ENCODE measurements at regions not wholly inside any gene's neighbourhood (a gene's known extent, or its start where the extent isn't known, plus 50 kb on each side); places are given as distances from the start of the nearest gene placed in this dataset.

- H3K27me3 Mint-ChIP-seq (ENCODE audit: insufficient read depth, unreplicated experiment), result peaks cover 3% of the 10 kb centered on the region
- CTCF ChIA-PET, result no interaction called here
- TF ChIP-seq CTCF (IDR thresholded peaks at IDR 0.05; ENCODE audit: insufficient read depth in 1 of 2, low read depth in 1 of 2, low read length in 1 of 2, severe bottlenecking in 1 of 2, unreplicated experiment in 1 of 2), result no peak
These were observed 134.7 kb upstream of the AKR1E2 start for GRCh38 chr10:4691301-4691700.

GRCh38 chr10:4688601-4689000, 137.4 kb upstream of the AKR1E2 start:
- no peak overlapping the region for H3K27ac Mint-ChIP-seq (ENCODE audit: unreplicated experiment)
- Histone ChIP-seq H3K27me3 (replicated peaks; ENCODE audit: control insufficient read depth, insufficient read depth, low read length) (no peaks in the 10 kb centered on the region), H3K4me3 (ENCODE audit: low read depth, low read length) (no peak overlapping the region), H3K4me1 (no peaks in the 10 kb centered on the region), H3K9me3 (no peaks in the 10 kb centered on the region), H3K36me3 (ENCODE audit: control insufficient read depth, insufficient read depth, low read length) (no peaks in the 10 kb centered on the region)
- H3K36me3 Mint-ChIP-seq (ENCODE audit: insufficient read depth, unreplicated experiment), result no peaks in the 10 kb centered on the region
- BruUV-seq (replicated peaks), result no TSS peak
- TF ChIP-seq CTCF (IDR thresholded peaks at IDR 0.05; ENCODE audit: insufficient read depth in 1 of 2, low read depth in 1 of 2, low read length in 1 of 2, severe bottlenecking in 1 of 2, unreplicated experiment in 1 of 2), result no peak
- ChIA-PET CTCF (no interaction called here), POLR2A (no interaction called here)
- peaks cover 6% of the 10 kb centered on the region for H3K4me1 Mint-ChIP-seq (ENCODE audit: low read depth, unreplicated experiment)
- no peaks in the 10 kb centered on the region for H3K9me3 Mint-ChIP-seq (ENCODE audit: unreplicated experiment)
- H3K4me3 Mint-ChIP-seq (ENCODE audit: unreplicated experiment), result no peak overlapping the region
- intact Hi-C loops (cut with micrococcal nuclease; ENCODE audit: unreplicated experiment), result no loop called here
- DNase-seq, result no peak
- peaks cover 5% of the 10 kb centered on the region for H3K27me3 Mint-ChIP-seq (ENCODE audit: insufficient read depth, unreplicated experiment)

More at GRCh38 chr10:4691301-4691700, 134.7 kb upstream of the AKR1E2 start:
- Mint-ChIP-seq H3K4me3 (ENCODE audit: unreplicated experiment) (no peak overlapping the region), H3K9me3 (ENCODE audit: unreplicated experiment) (no peaks in the 10 kb centered on the region), H3K4me1 (ENCODE audit: low read depth, unreplicated experiment) (peaks cover 6% of the 10 kb centered on the region), H3K27ac (ENCODE audit: unreplicated experiment) (no peak overlapping the region), H3K36me3 (ENCODE audit: insufficient read depth, unreplicated experiment) (no peaks in the 10 kb centered on the region)
- Histone ChIP-seq H3K36me3 (ENCODE audit: control insufficient read depth, insufficient read depth, low read length) (no peaks in the 10 kb centered on the region), H3K4me1 (no peaks in the 10 kb centered on the region), H3K27me3 (replicated peaks; ENCODE audit: control insufficient read depth, insufficient read depth, low read length) (no peaks in the 10 kb centered on the region), H3K4me3 (ENCODE audit: low read depth, low read length) (no peak overlapping the region), H3K9me3 (no peaks in the 10 kb centered on the region)
- intact Hi-C loops (cut with micrococcal nuclease; ENCODE audit: unreplicated experiment), result no loop called here
- POLR2A ChIA-PET, result no interaction called here
- no TSS peak for BruUV-seq (replicated peaks)
- no peak for DNase-seq

DNA sequence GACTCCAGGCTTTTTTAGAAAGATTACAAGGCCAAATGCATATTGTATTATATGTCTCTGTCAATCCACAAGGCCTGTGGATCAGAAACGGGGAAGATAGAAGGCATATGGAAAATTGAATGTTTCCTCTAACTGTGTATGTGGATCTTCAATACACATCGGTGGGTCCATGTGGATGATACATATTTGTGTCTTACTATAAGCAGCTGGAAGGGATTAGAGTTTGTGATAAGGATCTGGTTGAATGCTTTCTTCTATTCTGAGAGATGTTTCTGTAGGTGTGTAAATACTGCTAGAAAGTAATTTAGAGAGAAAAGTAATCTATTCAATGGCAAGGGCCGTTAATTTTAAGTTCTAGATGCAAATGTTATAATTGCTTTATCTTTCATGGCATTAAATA, 137.8 kb upstream of the AKR1E2 start:
- TF ChIP-seq CTCF (IDR thresholded peaks at IDR 0.05; ENCODE audit: insufficient read depth in 1 of 2, low read depth in 1 of 2, low read length in 1 of 2, severe bottlenecking in 1 of 2, unreplicated experiment in 1 of 2), result no peak
- intact Hi-C loops (cut with micrococcal nuclease; ENCODE audit: unreplicated experiment), result no loop called here
- BruUV-seq (replicated peaks), result no TSS peak
- Histone ChIP-seq H3K4me1 (no peaks in the 10 kb centered on the region), H3K9me3 (no peaks in the 10 kb centered on the region), H3K27me3 (replicated peaks; ENCODE audit: control insufficient read depth, insufficient read depth, low read length) (no peaks in the 10 kb centered on the region), H3K4me3 (ENCODE audit: low read depth, low read length) (no peak overlapping the region), H3K36me3 (ENCODE audit: control insufficient read depth, insufficient read depth, low read length) (no peaks in the 10 kb centered on the region)
- H3K27ac Mint-ChIP-seq (ENCODE audit: unreplicated experiment), result no peak overlapping the region
- peaks cover 5% of the 10 kb centered on the region for H3K27me3 Mint-ChIP-seq (ENCODE audit: insufficient read depth, unreplicated experiment)
- POLR2A ChIA-PET, result no interaction called here
- no peak overlapping the region for H3K4me3 Mint-ChIP-seq (ENCODE audit: unreplicated experiment)
- no peaks in the 10 kb centered on the region for H3K9me3 Mint-ChIP-seq (ENCODE audit: unreplicated experiment)
- CTCF ChIA-PET, result no interaction called here
- DNase-seq, result no peak
- no peaks in the 10 kb centered on the region for H3K36me3 Mint-ChIP-seq (ENCODE audit: insufficient read depth, unreplicated experiment)
- peaks cover 6% of the 10 kb centered on the region for H3K4me1 Mint-ChIP-seq (ENCODE audit: low read depth, unreplicated experiment)
